NOMO-1 treated with DMSO at 0.1 percent for 48 hours (cell line): ENCODE measurements at regions not wholly inside any gene's neighbourhood (a gene's known extent, or its start where the extent isn't known, plus 50 kb on each side); places are given as distances from the start of the nearest gene placed in this dataset.

Experiments
- DNase-seq: peaks from one replicate; lab custom pipeline; 2025; ENCODE audit not compliant: unreplicated experiment; lab: John Stamatoyannopoulos, UW

DNA sequence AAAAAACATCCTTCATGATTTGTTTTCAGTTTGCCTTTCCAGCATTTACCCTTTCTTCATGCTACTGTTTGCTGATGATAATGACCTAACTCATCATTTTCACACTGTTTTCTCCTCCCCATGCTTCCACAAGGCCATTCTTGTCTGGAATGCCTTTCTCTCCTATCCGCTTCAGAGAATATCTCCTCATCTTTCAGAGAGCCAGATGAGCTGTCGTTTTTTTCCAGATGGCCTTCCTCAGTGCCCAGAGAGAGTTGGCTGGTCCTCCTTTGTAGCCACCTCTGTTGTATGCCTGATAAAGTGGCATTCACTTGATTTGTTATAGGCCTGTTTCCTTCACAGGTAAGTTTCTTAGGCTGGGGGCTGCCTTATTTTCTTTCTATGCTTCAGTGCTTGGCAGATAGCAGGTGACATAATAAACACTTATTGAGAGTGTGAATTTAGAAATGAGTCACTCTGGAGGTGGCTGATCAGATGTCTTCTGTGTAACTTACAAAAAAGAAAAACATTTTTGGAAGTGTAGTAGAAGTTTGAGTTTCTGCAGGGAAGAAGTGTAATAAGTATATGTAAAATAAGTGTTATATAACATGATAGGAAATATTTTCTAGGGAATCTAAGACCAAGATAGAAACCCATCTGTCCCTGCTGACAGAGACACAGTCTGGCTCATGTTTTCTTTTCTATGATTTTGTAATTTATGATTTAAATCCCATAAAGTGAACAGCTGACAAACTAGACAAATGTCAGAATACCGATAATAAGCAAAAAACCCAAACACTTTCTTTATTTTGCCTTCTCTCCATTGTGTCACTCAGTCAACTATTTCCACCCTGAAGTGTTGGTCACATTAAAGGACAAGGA lies 174.5 kb downstream of the DACT1 start:
- DNase-seq = no peak

- DNase-seq = no peak
These were observed 176.0 kb downstream of the DACT1 start for GRCh38 chr14:58813745-58814144.

DNA sequence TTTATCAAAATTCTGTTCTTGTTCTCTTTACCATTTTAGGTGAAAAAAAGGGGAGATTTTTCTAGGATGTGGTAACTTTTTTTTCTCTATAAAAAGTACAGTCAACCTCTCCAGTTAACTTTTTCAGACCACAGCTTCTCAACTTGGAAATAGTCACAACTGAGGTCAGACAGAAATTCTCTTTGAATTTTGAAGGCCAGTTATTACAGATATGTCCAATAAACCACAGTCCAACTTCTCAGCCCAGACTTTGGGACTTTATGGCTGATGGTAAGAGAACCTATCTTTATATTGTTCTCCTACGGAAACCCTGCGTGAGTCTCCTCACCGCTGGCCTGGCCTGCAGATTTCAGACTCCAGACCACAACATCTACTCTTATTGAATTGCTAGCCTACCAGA lies 176.7 kb downstream of the DACT1 start:
- no peak for DNase-seq

DNA sequence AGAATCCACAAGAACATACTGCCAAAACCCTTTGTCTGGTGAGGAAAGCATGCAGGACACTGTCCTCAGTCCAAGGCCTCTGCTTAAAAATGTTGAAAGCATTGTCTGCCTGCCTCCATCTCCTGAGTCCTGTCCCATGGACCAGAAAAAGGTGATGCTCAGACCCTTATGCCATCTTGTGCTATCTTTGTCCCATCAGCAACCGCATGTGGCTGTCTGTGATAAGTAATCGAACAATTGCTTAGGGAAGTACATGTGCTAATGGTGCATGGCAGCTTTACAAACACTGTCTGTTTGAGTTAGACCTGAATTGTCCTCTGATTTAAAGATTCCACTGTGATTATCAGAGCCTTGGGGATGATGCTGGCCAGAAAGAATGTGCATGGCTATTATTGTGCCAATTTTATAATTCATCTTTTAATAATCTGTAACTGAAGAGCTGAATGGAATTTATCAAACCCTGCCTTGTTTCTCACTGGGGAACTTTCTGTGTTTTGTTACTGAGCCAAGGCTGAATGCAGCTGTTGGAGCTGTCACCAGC lies 177.5 kb downstream of the DACT1 start:
- DNase-seq = no peak

DNA sequence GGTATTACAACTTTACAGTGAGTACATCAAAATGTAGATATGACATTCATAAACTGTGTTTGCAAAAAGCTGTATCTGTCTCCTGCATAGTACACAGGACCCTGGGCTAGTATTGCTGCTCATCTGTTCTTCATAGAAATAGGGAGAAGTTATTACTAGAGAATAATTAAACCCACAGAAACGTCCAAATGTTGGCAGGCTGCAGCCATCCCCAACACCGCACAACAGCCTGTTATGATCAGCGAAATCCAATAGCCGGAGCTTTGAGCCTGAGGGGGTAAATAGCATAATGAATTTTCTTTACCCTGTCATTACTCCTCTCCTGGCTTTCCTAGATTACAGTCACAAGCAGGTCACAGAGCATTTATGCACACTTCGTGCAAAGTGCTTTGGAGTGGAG lies 178.0 kb downstream of the DACT1 start:
- no peak for DNase-seq

- DNase-seq = no peak
These were observed 178.8 kb downstream of the DACT1 start for GRCh38 chr14:58816416-58817115.

GRCh38 chr14:58817846-58818245 lies 180.1 kb downstream of the DACT1 start:
- no peak for DNase-seq

DNA sequence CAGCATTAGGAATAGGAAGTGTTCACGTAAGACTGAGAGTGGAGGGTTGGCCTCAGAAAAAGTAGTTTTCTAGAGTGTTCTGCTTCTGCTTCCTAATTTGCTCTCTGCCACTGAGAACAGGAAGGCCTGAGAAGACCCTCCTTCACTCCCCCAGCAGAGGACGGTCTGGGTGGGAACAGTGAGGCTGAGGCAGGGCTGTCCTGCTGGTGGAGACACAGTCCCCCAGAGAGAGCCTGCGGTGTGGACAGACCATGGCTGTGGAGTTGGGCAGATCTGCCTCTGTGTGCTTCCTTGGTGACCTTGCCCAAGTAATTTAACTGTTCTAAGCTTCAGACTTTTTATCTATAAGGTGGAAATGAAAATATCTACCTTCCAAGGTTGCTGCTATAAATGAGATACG lies 182.3 kb downstream of the DACT1 start:
- no peak for DNase-seq

GRCh38 chr14:58821421-58821820 lies 183.7 kb downstream of the DACT1 start:
- no peak for DNase-seq

DNA sequence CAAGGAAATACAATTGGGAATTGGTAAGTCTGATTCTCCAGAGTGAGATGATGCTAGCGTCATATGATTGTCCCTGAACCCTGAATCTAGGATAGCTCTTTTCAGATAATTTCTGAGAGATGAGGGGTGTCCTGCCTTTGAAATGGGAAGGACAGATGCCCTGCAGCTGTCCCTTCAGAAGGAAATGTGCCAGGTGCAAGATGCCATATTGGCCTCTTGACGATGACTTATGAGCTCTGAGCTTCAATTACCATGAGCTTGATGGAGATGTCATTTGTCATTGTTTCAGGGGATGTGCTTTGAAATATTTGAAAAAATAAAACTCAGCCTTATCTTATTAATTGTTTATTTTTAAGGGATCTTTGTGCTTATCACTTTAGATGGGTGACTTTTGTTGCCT lies 185.1 kb downstream of the DACT1 start:
- DNase-seq = no peak

GRCh38 chr14:58823312-58823711 lies 185.6 kb downstream of the DACT1 start:
- no peak for DNase-seq

GRCh38 chr14:58824106-58824505 lies 186.3 kb downstream of the DACT1 start:
- DNase-seq = no peak

- no peak for DNase-seq
These were observed 187.0 kb downstream of the DACT1 start for GRCh38 chr14:58824796-58825195.

DNA sequence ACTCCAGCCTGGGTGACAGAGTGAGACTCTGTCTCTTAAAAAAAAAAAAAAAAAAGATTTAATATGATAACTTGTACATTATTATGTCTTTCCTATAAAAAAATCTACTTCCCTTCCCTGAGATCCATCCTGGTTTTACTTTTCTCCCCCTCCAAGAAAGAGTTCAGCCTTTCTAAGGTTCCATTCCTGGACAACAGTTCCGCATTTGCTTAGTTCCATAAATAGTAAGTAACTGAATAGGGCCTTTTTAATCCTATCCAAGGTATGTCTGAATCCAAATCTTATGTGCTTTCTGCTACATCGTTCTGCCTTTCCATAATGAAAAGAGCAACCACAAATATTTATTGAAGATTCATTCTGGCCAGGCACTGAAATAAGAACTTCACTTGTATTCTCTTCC lies 187.8 kb downstream of the DACT1 start:
- no peak for DNase-seq

DNA sequence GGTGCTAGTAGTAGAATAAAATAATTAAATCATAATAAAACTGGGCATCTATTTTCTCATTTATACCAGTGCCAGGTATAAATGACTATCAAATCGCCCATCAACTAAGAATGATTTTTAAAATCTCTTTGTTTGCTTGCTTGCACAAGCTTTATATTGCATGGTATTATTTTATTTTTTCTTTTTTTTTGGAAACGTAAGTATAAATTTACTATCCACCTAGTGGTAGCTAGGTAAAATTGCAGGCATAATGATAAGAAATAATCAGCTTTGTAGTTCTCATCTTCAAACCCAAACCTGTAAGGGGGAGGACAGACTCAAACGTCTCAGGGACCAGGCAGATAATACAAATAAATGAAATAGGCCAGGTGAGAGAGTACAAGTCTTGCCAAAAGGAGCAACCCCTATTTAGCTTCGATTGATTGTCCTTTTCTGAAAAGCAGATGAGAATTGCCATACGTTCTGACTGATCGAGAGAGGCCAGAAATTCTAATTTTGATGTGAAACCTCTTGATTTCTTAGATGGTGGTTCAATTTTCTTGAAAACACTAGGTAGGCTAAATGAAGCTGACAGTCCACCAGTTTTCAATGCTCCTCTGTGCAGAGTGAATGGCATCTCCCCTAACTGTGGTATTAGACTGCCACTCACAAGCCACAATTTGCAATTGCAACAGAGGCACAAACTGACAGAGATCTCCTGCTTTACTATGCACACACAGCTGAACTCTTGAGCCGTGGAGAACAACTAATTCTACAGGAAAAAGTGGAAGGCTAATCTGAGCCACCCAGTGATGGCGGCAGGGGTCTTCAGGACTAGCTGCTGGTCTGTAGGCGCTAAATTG lies 189.3 kb downstream of the DACT1 start:
- no peak for DNase-seq

DNA sequence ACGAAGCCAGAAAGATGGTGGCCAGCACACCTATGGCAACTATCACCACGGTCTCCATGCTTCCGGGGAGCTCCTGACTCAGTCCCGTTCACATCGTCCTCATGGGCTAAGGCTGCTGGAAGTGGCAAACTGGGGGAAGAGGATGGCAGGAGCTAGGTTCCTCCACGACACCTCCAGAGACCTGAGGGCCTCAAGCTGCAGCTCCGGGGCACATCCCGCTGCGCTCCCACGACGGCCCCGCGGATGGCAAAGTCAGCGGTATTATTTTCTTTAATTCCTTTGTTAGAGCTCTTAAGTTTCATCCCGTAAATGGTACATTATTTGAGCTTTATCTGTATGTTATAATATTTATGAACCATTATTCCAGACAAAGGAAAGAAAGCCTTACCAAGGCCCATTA lies 190.5 kb downstream of the DACT1 start:
- DNase-seq = no peak

DNA sequence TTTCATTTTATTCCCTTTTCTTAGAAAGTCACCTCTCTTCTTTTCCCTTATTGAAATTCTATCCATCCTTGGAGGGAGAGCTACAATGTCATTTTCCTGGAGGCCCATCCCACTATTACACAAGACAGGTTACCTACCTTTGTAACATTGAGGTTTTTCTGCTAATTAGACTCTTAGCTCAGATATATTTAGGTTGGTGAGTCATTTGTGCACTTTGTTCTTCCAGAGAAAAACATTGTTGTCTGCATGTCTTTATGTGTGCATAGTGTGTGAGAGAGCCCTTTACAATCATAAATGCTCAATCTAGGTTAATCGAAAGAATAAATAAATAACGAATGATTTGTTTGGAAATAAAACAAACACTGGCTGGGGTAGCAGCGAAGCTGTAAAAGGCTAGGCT lies 191.8 kb downstream of the DACT1 start:
- DNase-seq = no peak

- no peak for DNase-seq
These were observed 192.4 kb downstream of the DACT1 start for GRCh38 chr14:58830121-58830520.

- no peak for DNase-seq
These were observed 194.3 kb downstream of the DACT1 start for GRCh38 chr14:58832095-58832521.

- DNase-seq = no peak
These were observed 196.0 kb downstream of the DACT1 start for GRCh38 chr14:58833634-58834378.
